ENCODE measurements at regions not wholly inside any gene's neighbourhood (a gene's known extent, or its start where the extent isn't known, plus 50 kb on each side); places are given as distances from the start of the nearest gene placed in this dataset.

DNA sequence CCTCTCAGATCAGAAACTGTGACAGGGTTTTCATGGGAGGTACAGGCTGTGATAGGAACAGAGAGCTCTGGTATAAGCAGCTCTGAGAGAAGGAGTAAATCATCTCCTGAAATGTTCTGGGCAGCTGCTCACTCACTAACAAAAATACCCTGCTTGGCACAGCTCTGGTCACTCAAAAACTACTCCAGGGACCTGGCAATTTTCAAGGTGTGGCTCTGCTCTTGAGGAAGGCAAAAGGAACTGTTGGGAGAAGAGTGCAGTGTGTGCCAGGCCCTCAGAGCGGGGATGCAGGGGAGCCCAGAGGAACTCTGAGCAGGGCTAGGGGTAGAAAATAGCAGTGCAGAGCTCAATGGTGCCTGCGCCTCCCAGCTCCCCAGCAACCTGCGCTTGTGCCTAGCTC is 180.5 kb upstream of the ZBED5 start:
- no peaks in the 10 kb centered on the region for H4K20me1 ChIP-seq (ENCODE audit: insufficient read depth, poor library complexity, severe bottlenecking)
- H3K27me3 ChIP-seq, result no peaks in the 10 kb centered on the region
- no peaks in the 10 kb centered on the region for H3K9me3 ChIP-seq (ENCODE audit: low read depth)
- DNase-seq (ENCODE audit: low spot score), result no peak
- H3K27ac ChIP-seq, result no peak overlapping the region
- H3K4me2 ChIP-seq, result no peak overlapping the region
- WGBS (ENCODE audit: low lambda C conversion rate, missing lambda C conversion rate), result 88% methylated on average over 3 of the region's 3 CpGs
- H3K4me3 ChIP-seq, result no peak overlapping the region
- H3K79me2 ChIP-seq, result no peaks in the 10 kb centered on the region
- H3K36me3 ChIP-seq (replicated peaks; ENCODE audit: insufficient read depth, low read depth), result no peaks in the 10 kb centered on the region
- peaks cover 12% of the 10 kb centered on the region for H3K4me1 ChIP-seq (ENCODE audit: insufficient read depth)
- no peak overlapping the region for H2AFZ ChIP-seq
- H3K9me2 ChIP-seq (replicated peaks; ENCODE audit: insufficient read depth), result no peaks in the 10 kb centered on the region
- TF ChIP-seq EZH2phosphoT487 (IDR thresholded peaks at IDR 0.05; ENCODE audit: low read depth, severe bottlenecking, unreplicated experiment) (no peak), EZH2 (IDR thresholded peaks at IDR 0.05; ENCODE audit: borderline replicate concordance) (no peak), CTCF (IDR thresholded peaks at IDR 0.05; ENCODE audit: poor library complexity) (no peak)

DNA sequence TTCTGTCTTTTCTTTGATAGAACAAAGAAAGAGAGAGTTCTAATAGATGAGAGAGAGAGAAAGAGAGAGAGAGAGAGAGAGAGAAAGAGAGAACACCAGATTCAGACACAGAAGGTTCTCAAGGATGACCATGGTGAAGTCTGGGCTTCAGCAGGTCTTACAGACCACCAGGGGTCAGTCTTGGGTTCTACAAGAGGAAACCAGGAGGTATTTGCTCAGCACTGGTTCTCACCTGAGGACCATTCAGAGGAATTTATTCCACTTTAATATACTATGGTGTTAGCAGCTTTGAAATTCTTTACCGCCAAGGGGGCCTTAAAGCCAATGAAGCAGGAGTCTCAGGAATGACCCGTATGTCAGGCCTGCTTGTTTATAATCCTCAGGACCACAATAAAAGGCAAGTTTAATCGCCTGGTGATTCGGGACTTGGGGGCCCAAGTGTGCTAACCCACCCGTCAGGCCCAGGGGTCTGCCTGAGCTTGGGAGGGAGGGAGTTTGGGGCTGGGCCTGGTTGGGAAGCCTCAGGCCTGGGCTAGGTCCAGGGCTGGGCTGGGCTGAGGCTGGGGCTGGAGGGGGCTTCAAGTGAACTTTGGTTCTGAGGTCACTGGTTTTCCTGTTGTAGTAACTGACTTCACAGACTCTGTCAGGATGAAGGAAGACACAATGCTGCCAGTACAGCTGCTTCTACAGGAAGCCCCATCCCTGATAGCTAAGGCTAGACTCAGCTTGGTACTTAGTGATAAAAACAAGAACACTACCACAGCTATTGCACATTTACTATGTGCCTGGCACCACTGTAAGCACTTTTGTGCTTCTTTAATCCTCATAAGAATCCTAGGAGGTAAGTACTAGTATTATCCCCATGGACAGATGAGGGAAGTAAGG is 179.2 kb upstream of the ZBED5 start:
- Histone ChIP-seq H4K20me1 (ENCODE audit: insufficient read depth, poor library complexity, severe bottlenecking) (no peaks in the 10 kb centered on the region), H3K4me3 (no peak overlapping the region), H2AFZ (no peak overlapping the region), H3K4me1 (ENCODE audit: insufficient read depth) (peaks cover 12% of the 10 kb centered on the region), H3K79me2 (no peaks in the 10 kb centered on the region), H3K27me3 (no peaks in the 10 kb centered on the region), H3K27ac (no peak overlapping the region), H3K4me2 (no peak overlapping the region), H3K36me3 (replicated peaks; ENCODE audit: insufficient read depth, low read depth) (no peaks in the 10 kb centered on the region), H3K9me3 (ENCODE audit: low read depth) (no peaks in the 10 kb centered on the region), H3K9me2 (replicated peaks; ENCODE audit: insufficient read depth) (no peaks in the 10 kb centered on the region)
- 50% methylated on average over 5 of the region's 5 CpGs for WGBS (ENCODE audit: low lambda C conversion rate, missing lambda C conversion rate)
- no peak for TF ChIP-seq EZH2phosphoT487 (IDR thresholded peaks at IDR 0.05; ENCODE audit: low read depth, severe bottlenecking, unreplicated experiment)
- TF ChIP-seq CTCF (IDR thresholded peaks at IDR 0.05; ENCODE audit: poor library complexity), result peak; percentile 78
- peak; percentile 91 for DNase-seq (ENCODE audit: low spot score)

DNA sequence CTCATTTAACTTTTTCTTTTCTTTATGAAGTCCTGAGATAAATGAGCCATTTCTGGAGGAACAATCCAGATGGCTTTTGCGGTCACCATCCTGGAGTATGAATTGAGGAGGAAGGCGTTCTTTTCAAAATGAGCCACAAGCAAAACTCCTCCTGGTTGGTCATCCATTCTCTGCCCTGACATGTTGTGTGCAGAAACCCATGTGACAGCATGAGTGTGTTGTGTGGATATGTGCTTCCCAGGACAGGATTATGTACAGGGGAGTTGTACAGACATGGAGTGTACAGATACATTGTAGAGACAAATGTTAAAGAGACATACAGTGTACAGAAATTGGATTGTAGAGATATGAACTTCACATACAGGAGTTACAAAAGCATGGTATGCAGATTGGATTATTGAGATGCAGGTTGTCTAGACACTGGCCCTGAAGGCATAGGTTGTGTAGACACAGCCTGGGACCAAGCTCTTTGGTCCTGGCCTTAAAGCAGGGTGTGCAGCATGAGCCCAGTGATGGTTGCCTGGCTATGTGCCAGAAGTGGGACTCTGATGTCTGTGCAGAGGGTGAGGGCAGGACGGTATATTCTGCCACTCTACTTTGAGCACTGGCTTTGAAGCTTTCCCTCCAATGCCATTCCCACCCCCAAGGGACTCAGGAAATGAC is 178.5 kb upstream of the ZBED5 start:
- no peaks in the 10 kb centered on the region for H4K20me1 ChIP-seq (ENCODE audit: insufficient read depth, poor library complexity, severe bottlenecking)
- 92% methylated on average over 3 of the region's 3 CpGs for WGBS (ENCODE audit: low lambda C conversion rate, missing lambda C conversion rate)
- TF ChIP-seq EZH2phosphoT487 (IDR thresholded peaks at IDR 0.05; ENCODE audit: low read depth, severe bottlenecking, unreplicated experiment) (no peak), CTCF (IDR thresholded peaks at IDR 0.05; ENCODE audit: poor library complexity) (no peak), EZH2 (IDR thresholded peaks at IDR 0.05; ENCODE audit: borderline replicate concordance) (no peak)

More for the DNA sequence above, 178.5 kb upstream of the ZBED5 start:
- Histone ChIP-seq H3K36me3 (replicated peaks; ENCODE audit: insufficient read depth, low read depth) (no peaks in the 10 kb centered on the region), H3K9me2 (replicated peaks; ENCODE audit: insufficient read depth) (no peaks in the 10 kb centered on the region), H3K27ac (no peak overlapping the region), H3K79me2 (no peaks in the 10 kb centered on the region), H3K9me3 (ENCODE audit: low read depth) (no peaks in the 10 kb centered on the region), H2AFZ (no peak overlapping the region), H3K4me2 (no peak overlapping the region), H3K27me3 (no peaks in the 10 kb centered on the region), H3K4me1 (ENCODE audit: insufficient read depth) (peaks cover 12% of the 10 kb centered on the region), H3K4me3 (no peak overlapping the region)
- DNase-seq (ENCODE audit: low spot score), result no peak

Data from hepatocyte (in vitro differentiated cells).